GM12864 (cell line): ENCODE measurements at regions not wholly inside any gene's neighbourhood (a gene's known extent, or its start where the extent isn't known, plus 50 kb on each side); places are given as distances from the start of the nearest gene placed in this dataset.

Experiments
- DNase-seq: peaks from one replicate; pipeline ENCODE4 v3.0.0-alpha.2; 2011; ENCODE audit warnings: low read depth
- H3K4me3 ChIP-seq: 2 replicates; pipeline ENCODE4 v1.5.1; 2011; ENCODE audit warnings: mild to moderate bottlenecking, low read depth, low read length, control low read depth
- TF ChIP-seq, protein P1 (sequence below): IDR thresholded peaks from 2 replicates; pipeline ENCODE4 v1.5.1; 2011; ENCODE audit warnings: low read depth, mild to moderate bottlenecking, moderate library complexity, low read length, control low read depth, inconsistent platforms; ENCODE audit errors: missing control alignments

DNA sequence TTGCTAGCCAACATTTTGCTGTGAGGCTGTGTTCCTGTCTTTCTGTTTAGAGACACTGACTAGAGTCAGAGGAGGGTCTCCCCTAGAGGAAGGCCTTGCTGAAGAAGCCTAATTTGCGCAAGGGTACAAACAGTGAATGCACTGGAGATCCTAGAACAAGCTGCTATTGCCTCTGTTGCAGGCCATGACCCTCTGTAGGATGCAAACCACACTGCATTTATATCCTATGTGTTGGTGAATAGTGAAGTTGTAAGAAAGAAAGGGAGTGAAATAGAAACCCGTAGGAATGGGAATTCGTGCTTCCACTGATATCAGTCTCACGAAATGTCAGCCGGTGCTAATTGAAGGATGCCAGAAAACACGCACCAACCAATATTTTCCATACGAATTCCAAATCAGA is 88.2 kb downstream of the GJA1 start:
- DNase-seq, result no peak

DNA sequence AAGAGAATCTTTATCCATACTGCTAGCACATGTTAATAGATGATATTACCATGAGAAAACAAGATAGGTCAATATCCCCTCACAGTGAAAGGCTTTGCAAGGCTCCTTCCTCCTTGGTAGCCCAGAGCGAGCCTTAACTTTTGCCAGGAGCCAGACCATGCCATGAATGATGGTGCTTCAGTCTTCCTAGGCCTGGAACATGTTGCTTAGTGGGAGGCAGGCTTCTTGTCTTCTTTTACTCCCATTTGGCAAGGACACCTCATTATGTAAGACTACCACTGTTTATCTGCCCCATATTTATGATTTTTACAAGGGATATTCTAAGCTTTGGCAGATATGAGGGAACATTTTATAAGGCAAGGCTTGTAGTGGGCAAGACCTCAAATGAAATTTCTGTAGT is 90.8 kb downstream of the GJA1 start:
- TF ChIP-seq, protein P1, sequence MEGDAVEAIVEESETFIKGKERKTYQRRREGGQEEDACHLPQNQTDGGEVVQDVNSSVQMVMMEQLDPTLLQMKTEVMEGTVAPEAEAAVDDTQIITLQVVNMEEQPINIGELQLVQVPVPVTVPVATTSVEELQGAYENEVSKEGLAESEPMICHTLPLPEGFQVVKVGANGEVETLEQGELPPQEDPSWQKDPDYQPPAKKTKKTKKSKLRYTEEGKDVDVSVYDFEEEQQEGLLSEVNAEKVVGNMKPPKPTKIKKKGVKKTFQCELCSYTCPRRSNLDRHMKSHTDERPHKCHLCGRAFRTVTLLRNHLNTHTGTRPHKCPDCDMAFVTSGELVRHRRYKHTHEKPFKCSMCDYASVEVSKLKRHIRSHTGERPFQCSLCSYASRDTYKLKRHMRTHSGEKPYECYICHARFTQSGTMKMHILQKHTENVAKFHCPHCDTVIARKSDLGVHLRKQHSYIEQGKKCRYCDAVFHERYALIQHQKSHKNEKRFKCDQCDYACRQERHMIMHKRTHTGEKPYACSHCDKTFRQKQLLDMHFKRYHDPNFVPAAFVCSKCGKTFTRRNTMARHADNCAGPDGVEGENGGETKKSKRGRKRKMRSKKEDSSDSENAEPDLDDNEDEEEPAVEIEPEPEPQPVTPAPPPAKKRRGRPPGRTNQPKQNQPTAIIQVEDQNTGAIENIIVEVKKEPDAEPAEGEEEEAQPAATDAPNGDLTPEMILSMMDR, result no peak
- H3K4me3 ChIP-seq, result no peak overlapping the region
- no peak for DNase-seq

More for the DNA sequence above, 88.2 kb downstream of the GJA1 start:
- TF ChIP-seq, protein P1, result no peak
- H3K4me3 ChIP-seq, result no peak overlapping the region

DNA sequence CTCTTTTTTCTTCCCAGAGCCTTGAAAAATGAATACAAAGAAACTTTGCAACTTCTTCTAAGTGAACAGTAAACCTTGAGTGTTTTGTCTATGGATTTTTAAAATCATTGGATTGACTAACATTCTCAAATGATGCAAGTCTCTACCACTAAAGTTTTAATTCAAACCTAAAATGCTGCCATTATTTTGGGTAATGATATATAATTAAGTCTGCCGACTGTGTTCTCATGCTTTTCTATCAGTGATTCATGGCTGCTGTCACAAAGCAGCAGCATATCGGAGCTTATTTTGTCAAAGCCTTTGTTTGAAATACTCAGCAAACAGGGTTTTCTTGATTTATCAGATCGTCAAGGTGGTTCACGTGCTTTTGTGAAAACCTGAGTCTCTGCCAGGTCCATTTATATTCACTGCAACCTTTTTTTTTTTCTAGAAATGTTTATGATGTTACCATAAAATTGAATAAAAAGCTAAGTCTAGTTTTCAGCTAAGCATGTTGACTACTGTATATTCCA is 96.3 kb downstream of the GJA1 start:
- no peak for DNase-seq
- TF ChIP-seq, protein P1, result no peak
- no peak overlapping the region for H3K4me3 ChIP-seq

DNA sequence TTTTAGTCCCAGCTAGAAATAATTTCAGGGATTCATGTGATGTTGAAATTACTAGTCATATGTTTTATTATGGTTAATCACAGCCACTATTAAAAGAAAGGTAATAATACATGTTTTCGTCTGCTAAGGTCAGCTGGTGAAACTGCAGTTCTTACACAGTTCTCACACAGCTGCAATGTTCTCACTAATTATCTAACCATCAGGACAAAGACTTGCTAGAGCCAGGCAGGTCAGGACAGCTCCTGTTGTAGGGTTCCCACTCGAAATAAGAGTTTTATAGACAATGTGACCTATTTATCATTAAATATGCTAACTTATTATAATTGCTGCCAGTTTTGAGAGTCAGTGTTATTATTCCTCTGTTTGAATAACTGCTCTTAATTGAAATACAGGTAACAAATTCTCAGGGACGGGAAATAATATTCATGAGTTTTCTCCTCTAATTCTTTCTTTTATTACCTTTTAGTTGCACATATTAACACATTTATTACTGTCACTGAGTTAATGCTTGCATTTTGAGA is 97.9 kb downstream of the GJA1 start:
- TF ChIP-seq, protein P1, result no peak
- no peak for DNase-seq
- H3K4me3 ChIP-seq, result no peak overlapping the region

DNA sequence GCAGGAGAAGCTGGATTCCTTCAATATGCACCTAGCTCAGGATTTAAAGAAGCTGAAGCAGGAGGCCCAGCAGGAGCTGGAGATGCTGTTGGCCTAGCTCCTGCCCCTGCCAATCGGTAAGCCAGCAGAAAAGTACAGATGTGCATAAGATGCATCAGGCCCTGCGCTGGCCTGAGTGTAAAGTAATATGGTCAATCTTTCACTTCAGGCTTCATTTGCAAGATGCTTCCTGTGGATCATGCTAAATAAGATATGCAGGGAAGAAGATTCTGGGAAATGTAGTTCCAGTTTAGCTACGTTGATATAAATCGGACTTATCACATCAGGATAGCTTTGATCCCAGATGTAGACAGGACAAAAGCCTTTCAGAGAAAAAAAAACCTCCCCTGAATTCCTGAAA is 100.3 kb downstream of the GJA1 start:
- no peak overlapping the region for H3K4me3 ChIP-seq
- DNase-seq, result no peak
- TF ChIP-seq, protein P1, result no peak

DNA sequence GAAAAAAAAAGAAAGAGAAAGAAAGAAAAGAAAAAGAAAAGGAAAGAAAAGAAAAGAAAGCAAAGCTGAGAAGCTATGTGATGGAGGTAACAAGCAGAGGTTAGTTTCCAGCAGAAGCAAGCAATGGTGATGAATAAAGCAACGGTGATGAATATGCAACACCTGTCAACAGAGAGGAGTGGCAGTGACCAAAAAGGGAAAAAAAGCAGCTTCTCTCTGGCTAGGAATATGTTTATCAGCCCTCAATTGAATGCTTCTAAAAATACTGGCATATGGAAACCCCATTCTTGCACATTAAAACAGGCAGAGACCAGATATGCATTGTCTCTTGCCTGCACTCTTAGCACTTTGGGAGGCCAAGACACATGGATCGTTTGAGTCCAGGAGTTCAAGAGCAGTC is 100.9 kb downstream of the GJA1 start:
- DNase-seq, result no peak
- TF ChIP-seq, protein P1, result no peak
- no peak overlapping the region for H3K4me3 ChIP-seq

DNA sequence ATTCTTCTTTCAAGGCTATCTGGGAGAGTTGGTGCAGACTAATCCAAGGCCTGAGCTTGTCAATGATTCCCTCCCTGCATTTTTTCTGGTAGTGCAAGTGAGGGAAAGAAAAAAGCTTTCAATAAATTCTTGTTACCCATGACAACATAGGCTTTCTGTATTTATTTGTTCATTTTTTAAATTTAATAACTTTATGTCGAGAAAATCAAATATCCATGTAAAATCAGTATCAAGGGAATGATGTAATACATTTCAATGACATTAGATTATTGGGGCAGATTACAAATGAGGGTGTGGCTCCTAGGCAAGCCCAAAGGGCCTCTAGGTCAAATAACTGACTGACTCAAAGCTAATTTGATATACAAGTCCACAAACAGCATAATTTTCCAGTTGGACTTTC is 104.0 kb downstream of the GJA1 start:
- no peak for DNase-seq
- TF ChIP-seq, protein P1, result no peak
- no peak overlapping the region for H3K4me3 ChIP-seq
